GM23338 (cell line): ENCODE measurements at regions not wholly inside any gene's neighbourhood (a gene's known extent, or its start where the extent isn't known, plus 50 kb on each side); places are given as distances from the start of the nearest gene placed in this dataset.

Experiments
- CREB1 ChIP-seq: fragments of 250-450 bp; sonication (Bioruptor Pico); IDR thresholded peaks from 2 replicates; pipeline ENCODE4 v1.5.0; 2020; ENCODE audit warnings: low read depth, mild to moderate bottlenecking, moderate library complexity
- CTCF ChIP-seq, 2 experiments: fragments of 200-600 bp in 1 of 2; sonication (generic) in 1 of 2; conservative IDR thresholded peaks; 2 replicates each; pipeline versions ENCODE4 v1.5.1 to v1.6.1; 2016 to 2017; ENCODE audit warnings: antibody characterized with exemption in 2 of 2, low read depth in 2 of 2, mild to moderate bottlenecking in 2 of 2, moderate library complexity in 1 of 2
- ETS1 ChIP-seq: IDR thresholded peaks from 2 replicates; pipeline ENCODE4 v1.6.1; 2016; ENCODE audit warnings: antibody characterized with exemption
- EZH2 ChIP-seq: fragments of 200-600 bp; sonication (generic); IDR thresholded peaks from one replicate; pipeline ENCODE4 v1.8.0; 2017; ENCODE audit warnings: antibody characterized with exemption, mild to moderate bottlenecking, low read depth; ENCODE audit not compliant: unreplicated experiment
- EZH2phosphoT487 ChIP-seq: fragments of 200-600 bp; sonication (generic); IDR thresholded peaks from one replicate; pipeline ENCODE4 v1.8.1; 2018; ENCODE audit warnings: antibody characterized with exemption; ENCODE audit not compliant: unreplicated experiment
- POLR2AphosphoS5 ChIP-seq: IDR thresholded peaks from 2 replicates; pipeline ENCODE4 v1.6.1; 2016; ENCODE audit warnings: antibody characterized with exemption, low read depth
- REST ChIP-seq: IDR thresholded peaks from one replicate; pipeline ENCODE4 v1.6.1; 2018; ENCODE audit warnings: antibody characterized with exemption; ENCODE audit not compliant: unreplicated experiment
- STAT1 ChIP-seq: IDR thresholded peaks from one replicate; pipeline ENCODE4 v1.6.1; 2016; ENCODE audit warnings: antibody characterized with exemption; ENCODE audit not compliant: unreplicated experiment
- ZNF114 ChIP-seq: fragments of 250-450 bp; sonication (Bioruptor Pico); IDR thresholded peaks from 2 replicates; pipeline ENCODE4 v1.5.0; 2020; ENCODE audit warnings: mild to moderate bottlenecking, moderate library complexity
- ZNF331 ChIP-seq: fragments of 250-450 bp; sonication (Bioruptor Pico); IDR thresholded peaks from 2 replicates; pipeline ENCODE4 v1.5.0; 2020; ENCODE audit warnings: low read depth, mild to moderate bottlenecking, moderate library complexity

GRCh38 chr1:194347200-194347599 lies 1160.8 kb upstream of the B3GALT2 start:
- TF ChIP-seq EZH2 (no peak), CTCF (conservative IDR thresholded peaks at IDR 0.05; ENCODE audit: low read depth in 2 of 2) (no peak), EZH2phosphoT487 (no peak), POLR2AphosphoS5 (no peak), ZNF331 (no peak), REST (no peak), CREB1 (no peak), ETS1 (no peak), ZNF114 (no peak), STAT1 (no peak)
